HG03066 (cell line): ENCODE measurements at regions not wholly inside any gene's neighbourhood (a gene's known extent, or its start where the extent isn't known, plus 50 kb on each side); places are given as distances from the start of the nearest gene placed in this dataset.
"Not testable (repeated sequence)": the region's sequence is repeated elsewhere in the genome, so short reads cannot be mapped to it uniquely, and the experiment has no call there.

ENCODE experiments used
- ATAC-seq: cut with Tn5 transposase; IDR thresholded peaks from one replicate; pipeline ENCODE4 v1.9.1; 2021; ENCODE audit warnings: low read depth; ENCODE audit not compliant: unreplicated experiment

- no peak for ATAC-seq
These were observed 1023.4 kb upstream of the KLHL29 start for GRCh38 chr2:22361571-22361970.

- no peak for ATAC-seq
These were observed 1009.9 kb upstream of the KLHL29 start for GRCh38 chr2:22375096-22375495.

GRCh38 chr2:22377268-22377667 is 1007.7 kb upstream of the KLHL29 start:
- no peak for ATAC-seq

- ATAC-seq, result no peak
These were observed 1002.4 kb upstream of the KLHL29 start for GRCh38 chr2:22382479-22383169.

- no peak for ATAC-seq
These were observed 987.1 kb upstream of the KLHL29 start for GRCh38 chr2:22397847-22398246.

GRCh38 chr2:22403748-22404147 is 981.2 kb upstream of the KLHL29 start:
- no peak for ATAC-seq

GRCh38 chr2:22406625-22407024 is 978.4 kb upstream of the KLHL29 start:
- no peak for ATAC-seq

GRCh38 chr2:22420076-22420475 is 964.9 kb upstream of the KLHL29 start:
- ATAC-seq, result no peak

- ATAC-seq, result no peak
These were observed 942.9 kb upstream of the KLHL29 start for GRCh38 chr2:22442051-22442450.

- no peak for ATAC-seq
These were observed 940.7 kb upstream of the KLHL29 start for GRCh38 chr2:22444281-22444680.

GRCh38 chr2:22449696-22450095 is 935.3 kb upstream of the KLHL29 start:
- no peak for ATAC-seq

GRCh38 chr2:22450831-22451230 is 934.1 kb upstream of the KLHL29 start:
- ATAC-seq, result no peak

- ATAC-seq, result no peak
These were observed 930.0 kb upstream of the KLHL29 start for GRCh38 chr2:22454826-22455485.

GRCh38 chr2:22458440-22458839 is 926.5 kb upstream of the KLHL29 start:
- ATAC-seq, result no peak

- ATAC-seq, result not testable (repeated sequence)
These were observed 909.9 kb upstream of the KLHL29 start for GRCh38 chr2:22475103-22475502.

GRCh38 chr2:22478329-22478728 is 906.6 kb upstream of the KLHL29 start:
- ATAC-seq, result no peak

- ATAC-seq, result no peak
These were observed 903.3 kb upstream of the KLHL29 start for GRCh38 chr2:22481486-22482259.

- no peak for ATAC-seq
These were observed 901.9 kb upstream of the KLHL29 start for GRCh38 chr2:22483036-22483435.

GRCh38 chr2:22485486-22485885 is 899.5 kb upstream of the KLHL29 start:
- ATAC-seq, result no peak

GRCh38 chr2:22486343-22486742 is 898.6 kb upstream of the KLHL29 start:
- ATAC-seq, result no peak

- ATAC-seq, result no peak
These were observed 897.9 kb upstream of the KLHL29 start for GRCh38 chr2:22487036-22487435.

GRCh38 chr2:22487541-22487940 is 897.4 kb upstream of the KLHL29 start:
- no peak for ATAC-seq
